ENCODE measurements at regions not wholly inside any gene's neighbourhood (a gene's known extent, or its start where the extent isn't known, plus 50 kb on each side); places are given as distances from the start of the nearest gene placed in this dataset.

GRCh38 chr11:134920851-134921608 lies 509.0 kb upstream of the B3GAT1 start (continued):
- no peak for TF ChIP-seq JUN (IDR thresholded peaks at IDR 0.05; ENCODE audit: low read depth, low read length)
